ENCODE measurements at regions not wholly inside any gene's neighbourhood (a gene's known extent, or its start where the extent isn't known, plus 50 kb on each side); places are given as distances from the start of the nearest gene placed in this dataset.
"Not testable (repeated sequence)": the region's sequence is repeated elsewhere in the genome, so short reads cannot be mapped to it uniquely, and the experiment has no call there.

DNA sequence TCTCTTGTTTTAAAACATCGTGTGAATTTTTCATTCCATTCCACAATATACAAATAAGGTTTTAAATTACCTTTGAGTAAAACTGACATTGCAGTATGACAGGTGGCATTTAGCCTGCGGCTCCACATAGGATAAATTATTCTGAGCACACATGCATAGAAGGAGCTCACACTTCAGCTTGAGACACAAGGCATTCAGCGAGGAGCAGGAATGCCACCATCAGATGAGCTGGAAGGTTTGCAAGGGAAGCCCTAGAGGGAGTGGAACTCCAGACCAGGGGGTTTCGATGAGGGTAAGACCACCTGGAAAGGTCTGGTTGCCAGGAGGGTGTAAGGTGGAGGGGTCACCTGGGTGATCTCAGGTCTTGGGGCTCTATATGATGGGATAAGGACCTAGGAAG is 259.0 kb upstream of the ADRA1B start:
- no peak for DNase-seq

GRCh38 chr5:159657771-159658170 is 258.5 kb upstream of the ADRA1B start:
- no peak for DNase-seq

DNA sequence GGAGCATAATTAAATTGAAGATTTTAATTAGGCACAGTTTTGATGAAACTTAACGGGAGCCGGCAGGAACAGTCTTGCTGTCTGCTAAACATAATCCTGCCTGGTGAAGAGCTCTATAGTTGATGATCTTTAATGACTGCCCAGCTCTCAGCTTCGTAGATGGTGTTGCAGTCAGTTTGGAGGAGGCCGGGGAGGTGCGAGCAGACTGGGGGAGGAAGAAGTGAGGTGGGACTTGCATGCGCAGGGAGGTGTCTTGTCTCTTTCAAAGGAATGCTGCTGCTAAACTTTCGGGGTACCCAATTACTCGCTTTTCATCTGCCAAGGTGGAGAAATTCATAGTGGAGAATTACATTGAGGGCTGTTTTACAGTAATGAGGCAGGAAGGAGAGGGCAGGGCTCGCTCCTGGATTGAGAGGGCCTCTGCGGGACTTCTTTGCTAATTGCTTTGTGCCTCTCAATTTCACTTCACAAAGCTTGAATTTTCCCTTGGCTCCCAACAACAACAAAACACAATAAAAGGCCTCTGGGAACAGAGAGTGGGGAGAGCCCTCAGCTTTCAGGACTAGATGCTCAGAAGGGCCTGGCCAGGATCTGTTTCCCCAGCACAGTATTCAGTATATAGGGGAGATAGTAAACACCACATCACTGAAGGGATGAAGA is 257.9 kb upstream of the ADRA1B start:
- DNase-seq, result no peak

- no peak for DNase-seq
Observed at GRCh38 chr5:159660401-159660800, 255.9 kb upstream of the ADRA1B start.

GRCh38 chr5:159663986-159664385 is 252.3 kb upstream of the ADRA1B start:
- no peak for DNase-seq

- no peak for DNase-seq
Observed at GRCh38 chr5:159667286-159667685, 249.0 kb upstream of the ADRA1B start.

GRCh38 chr5:159668556-159668955 is 247.7 kb upstream of the ADRA1B start:
- DNase-seq, result no peak

GRCh38 chr5:159669559-159669958 is 246.7 kb upstream of the ADRA1B start:
- DNase-seq, result no peak

DNA sequence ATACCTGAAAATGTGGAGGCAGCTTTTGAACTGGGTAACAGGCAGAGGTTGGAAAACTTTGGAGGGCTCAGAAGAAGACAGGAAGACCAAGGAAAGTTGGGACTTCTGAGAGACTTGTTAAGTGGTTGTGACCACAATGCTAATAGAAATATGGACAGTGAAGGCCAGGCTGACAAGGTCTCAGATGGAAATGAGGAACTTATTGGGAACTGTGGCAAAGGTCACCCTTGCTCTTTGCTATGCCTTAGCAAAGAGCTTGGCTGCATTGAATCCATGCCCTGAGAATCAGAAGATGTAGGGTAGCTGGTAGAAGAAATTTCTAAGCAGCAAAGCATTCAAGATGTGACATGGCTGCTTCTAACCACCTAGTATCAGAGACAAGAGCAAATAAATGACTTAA is 244.4 kb upstream of the ADRA1B start:
- DNase-seq, result no peak

DNA sequence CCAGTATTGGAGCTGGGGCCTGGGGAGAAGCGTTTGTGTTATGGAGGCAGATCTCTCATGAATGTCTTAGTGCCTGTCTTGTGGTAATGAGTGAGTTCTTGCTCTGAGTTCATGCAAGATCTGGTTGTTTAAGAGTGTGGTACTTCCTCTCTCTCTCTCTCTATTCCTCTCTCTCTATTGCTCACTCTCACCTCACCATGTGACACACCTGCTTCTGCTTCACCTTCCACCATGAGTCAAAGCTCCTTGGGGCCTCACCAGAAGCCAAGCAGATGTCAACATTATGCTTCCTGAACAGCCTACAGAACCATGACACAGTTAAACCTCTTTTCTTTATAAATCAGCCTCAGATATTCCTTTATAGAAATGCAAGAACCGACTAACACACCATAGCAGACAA is 242.7 kb upstream of the ADRA1B start:
- DNase-seq, result no peak

DNA sequence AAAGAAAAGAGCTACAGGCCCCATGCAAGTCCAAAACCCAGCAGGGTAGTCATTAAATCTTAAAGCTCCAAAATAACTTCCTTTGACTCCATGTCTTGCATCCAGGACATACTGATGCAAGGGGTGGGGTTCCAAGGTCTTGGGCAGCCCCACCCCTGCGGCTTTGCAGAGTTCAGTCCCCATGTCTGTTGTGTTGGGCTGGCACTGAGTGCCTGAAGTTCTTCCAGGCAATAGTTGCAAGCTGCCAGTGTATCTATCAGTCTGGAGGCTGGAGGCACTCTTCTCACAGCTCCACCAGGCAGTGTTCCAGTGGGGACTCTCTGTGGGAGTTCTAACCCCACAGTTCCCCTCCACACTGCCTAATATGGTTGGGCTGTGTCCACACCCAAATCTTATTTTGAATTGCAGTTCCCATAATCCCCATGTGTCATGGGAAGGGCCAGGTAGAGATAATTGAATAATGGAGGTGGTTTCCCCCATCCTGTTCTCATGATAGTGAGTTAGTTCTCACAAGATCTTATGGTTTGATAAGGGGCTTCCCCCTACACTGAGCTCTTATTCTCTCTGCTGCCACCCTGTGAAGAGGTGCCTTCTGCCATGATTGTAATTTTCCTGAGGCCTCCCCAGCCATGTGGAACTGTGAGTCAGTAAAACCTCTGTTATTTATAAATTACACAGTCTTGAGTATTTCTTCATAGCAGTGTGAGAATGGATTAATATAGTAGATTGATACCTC is 237.5 kb upstream of the ADRA1B start:
- no peak for DNase-seq

- DNase-seq, result no peak
Observed at GRCh38 chr5:159680095-159680494, 236.2 kb upstream of the ADRA1B start.

DNA sequence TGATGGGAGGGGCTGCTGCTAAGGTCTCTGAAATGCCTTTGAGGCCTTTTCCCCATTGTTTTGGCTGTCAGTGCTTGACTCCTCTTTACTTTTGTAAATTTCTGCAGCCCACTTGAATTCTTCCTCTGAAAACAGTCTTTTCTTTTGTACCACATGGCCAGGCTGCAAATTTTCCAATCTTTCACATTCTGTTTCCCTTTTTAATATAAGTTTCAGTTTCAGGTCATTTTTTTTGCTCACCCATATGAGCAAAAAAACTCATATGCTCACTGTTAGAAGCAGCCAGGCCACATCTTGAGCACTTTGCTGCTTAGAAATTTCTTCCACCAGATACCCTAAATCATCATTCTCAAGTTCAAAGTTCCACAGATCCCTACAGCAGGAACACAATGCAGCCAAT is 234.6 kb upstream of the ADRA1B start:
- DNase-seq, result no peak

GRCh38 chr5:159682623-159683022 is 233.7 kb upstream of the ADRA1B start:
- no peak for DNase-seq

GRCh38 chr5:159687892-159688291 is 228.4 kb upstream of the ADRA1B start:
- DNase-seq, result not testable (repeated sequence)

DNA sequence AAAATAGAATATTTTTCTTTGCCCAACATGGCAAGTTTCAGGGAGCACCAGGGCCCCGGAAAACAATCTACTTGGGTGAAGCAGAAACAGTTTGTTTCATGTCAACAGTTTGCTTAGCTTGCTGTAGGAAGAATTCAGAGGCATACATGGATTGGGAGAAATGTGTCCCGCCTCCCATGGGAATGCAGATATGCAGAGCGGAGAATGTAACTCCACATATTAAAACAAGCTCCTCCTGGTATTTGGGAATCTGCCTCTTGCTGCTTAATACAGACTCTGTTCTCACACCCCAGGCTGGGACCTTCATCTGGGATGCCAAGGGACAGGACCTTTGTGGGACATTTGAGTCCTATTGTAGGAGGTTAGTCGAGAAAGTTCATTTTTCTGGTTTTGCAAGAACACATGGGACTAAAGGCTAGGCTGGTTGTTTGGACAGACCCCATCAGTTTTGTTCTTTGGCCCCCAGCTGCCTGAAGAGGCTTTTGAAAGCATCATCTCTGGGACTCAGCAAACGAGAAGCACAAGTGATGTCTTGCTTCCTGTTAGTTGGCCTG is 220.5 kb upstream of the ADRA1B start:
- DNase-seq, result no peak

- no peak for DNase-seq
Observed at GRCh38 chr5:159697530-159697929, 218.8 kb upstream of the ADRA1B start.

- DNase-seq, result no peak
Observed at GRCh38 chr5:159698322-159698721, 218.0 kb upstream of the ADRA1B start.

DNA sequence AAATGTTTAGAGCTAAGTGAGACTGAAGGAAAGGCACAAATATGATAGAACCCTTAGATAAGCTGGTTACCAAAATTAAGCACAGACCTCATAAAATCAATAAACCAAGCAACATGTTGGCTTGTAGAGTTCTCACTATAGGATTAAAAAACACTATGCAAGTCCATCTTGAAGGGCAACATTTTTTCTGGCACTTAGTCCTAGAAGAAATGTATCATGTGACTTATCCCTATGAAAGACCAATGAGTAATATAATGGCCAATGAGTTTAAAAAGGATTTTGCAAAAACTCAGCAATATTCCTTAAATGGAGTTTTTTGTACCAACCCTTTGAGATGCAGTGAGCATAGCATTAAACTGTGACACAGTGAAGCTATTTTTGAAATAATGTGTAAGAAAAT is 216.3 kb upstream of the ADRA1B start:
- DNase-seq, result no peak

GRCh38 chr5:159702301-159702700 is 214.0 kb upstream of the ADRA1B start:
- no peak for DNase-seq

DNA sequence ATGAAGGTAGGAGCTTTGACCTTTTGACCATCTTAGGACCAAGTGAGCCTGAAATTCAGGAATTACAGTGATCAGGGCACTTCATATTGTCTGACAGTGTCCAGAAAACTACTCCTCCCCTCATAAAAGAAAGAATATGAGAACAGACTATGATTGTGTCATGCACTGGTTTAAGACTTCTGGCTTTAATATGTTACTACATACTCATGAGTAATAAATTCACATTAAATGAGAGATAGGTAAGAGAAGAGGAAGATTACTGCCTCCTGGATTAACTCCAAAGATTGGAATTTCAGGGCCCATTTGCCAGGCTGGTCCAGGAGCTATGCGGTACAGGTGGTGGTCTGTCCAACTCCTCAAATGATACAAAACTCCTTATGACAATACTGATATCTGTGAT is 213.5 kb upstream of the ADRA1B start:
- no peak for DNase-seq

GRCh38 chr5:159704160-159704559 is 212.1 kb upstream of the ADRA1B start:
- DNase-seq, result no peak

DNA sequence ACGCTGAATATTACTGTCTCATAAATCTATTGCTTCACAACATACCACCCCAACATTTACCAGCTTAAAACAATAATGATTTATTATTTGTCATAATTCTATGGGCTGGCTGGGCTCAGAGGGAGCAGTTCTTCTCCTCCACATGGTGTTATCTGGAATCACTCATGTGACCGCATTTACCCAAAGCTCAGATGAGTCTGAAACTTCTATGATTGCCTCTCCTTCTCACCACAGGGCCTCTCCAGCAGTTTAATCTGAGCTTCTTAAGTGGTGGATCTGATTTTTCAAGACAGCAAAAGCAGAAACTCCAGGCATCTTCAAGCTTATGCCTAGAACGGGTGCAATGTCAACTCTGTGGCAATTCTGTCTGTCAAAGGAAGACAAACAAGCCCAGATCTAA is 210.3 kb upstream of the ADRA1B start:
- DNase-seq, result no peak

GRCh38 chr5:159708090-159708489 is 208.2 kb upstream of the ADRA1B start:
- DNase-seq, result no peak

GRCh38 chr5:159712672-159713071 is 203.6 kb upstream of the ADRA1B start:
- no peak for DNase-seq

All from NCI-H2081 treated with DMSO at 0.1 percent for 48 hours (cell line).